Endothelial cell of umbilical vein (primary cell): ENCODE measurements at regions not wholly inside any gene's neighbourhood (a gene's known extent, or its start where the extent isn't known, plus 50 kb on each side); places are given as distances from the start of the nearest gene placed in this dataset.

Source experiments
- EZH2 ChIP-seq: IDR thresholded peaks from 2 replicates; pipeline ENCODE4 v1.6.1; 2012; ENCODE audit warnings: borderline replicate concordance, low read depth, mild to moderate bottlenecking, moderate library complexity, low read length, inconsistent platforms; ENCODE audit not compliant: severe bottlenecking
- TF ChIP-seq, protein P1 (sequence below), 2 donors: IDR thresholded peaks; 1 replicate in 1 of 2; 2 replicates in 1 of 2; pipeline ENCODE4 v1.5.1; 2011; ENCODE audit warnings: low read length in 2 of 2, mild to moderate bottlenecking in 2 of 2, moderate library complexity in 2 of 2, control low read depth in 1 of 2, inconsistent platforms in 1 of 2, low read depth in 1 of 2; ENCODE audit not compliant: insufficient read depth in 1 of 2; ENCODE audit errors: extremely low read depth in 1 of 2

DNA sequence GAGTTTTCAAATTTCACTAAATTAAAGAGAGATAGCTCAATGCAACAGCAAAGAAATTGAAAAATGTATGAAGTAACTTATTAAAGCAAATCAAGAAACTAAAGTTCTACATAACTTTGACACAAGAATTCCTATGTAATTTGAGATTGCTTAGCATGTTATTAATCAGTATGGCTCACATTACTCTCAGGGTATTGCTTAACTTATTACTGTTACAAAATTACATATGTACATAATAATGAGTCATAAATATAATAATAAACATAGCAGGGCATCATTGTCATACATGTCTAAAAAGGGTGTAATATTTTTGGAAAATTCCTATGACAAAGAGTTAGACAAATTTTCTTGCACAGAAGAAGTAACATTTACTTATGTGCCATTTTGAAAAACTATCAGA lies 75.0 kb downstream of the ZWINT start:
- TF ChIP-seq, protein P1, sequence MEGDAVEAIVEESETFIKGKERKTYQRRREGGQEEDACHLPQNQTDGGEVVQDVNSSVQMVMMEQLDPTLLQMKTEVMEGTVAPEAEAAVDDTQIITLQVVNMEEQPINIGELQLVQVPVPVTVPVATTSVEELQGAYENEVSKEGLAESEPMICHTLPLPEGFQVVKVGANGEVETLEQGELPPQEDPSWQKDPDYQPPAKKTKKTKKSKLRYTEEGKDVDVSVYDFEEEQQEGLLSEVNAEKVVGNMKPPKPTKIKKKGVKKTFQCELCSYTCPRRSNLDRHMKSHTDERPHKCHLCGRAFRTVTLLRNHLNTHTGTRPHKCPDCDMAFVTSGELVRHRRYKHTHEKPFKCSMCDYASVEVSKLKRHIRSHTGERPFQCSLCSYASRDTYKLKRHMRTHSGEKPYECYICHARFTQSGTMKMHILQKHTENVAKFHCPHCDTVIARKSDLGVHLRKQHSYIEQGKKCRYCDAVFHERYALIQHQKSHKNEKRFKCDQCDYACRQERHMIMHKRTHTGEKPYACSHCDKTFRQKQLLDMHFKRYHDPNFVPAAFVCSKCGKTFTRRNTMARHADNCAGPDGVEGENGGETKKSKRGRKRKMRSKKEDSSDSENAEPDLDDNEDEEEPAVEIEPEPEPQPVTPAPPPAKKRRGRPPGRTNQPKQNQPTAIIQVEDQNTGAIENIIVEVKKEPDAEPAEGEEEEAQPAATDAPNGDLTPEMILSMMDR (IDR thresholded peaks at IDR 0.05; ENCODE audit: extremely low read depth in 1 of 2, insufficient read depth in 1 of 2, low read depth in 1 of 2, low read length in 2 of 2) = no peak
- TF ChIP-seq EZH2 = no peak
